ENCODE measurements at regions not wholly inside any gene's neighbourhood (a gene's known extent, or its start where the extent isn't known, plus 50 kb on each side); places are given as distances from the start of the nearest gene placed in this dataset.
A peak's percentile ranks its signal among the peaks of the same experiment; 100 is the strongest.
"Not testable (repeated sequence)": the region's sequence is repeated elsewhere in the genome, so short reads cannot be mapped to it uniquely, and the experiment has no call there.

- no CpG with 5 or more reads among the region's 3 CpGs for WGBS (ENCODE audit: insufficient coverage)
- no peaks in the 10 kb centered on the region for H3K36me3 ChIP-seq (ENCODE audit: control insufficient read depth, insufficient read depth, low read length)
These were observed 688.8 kb downstream of the MTRR start for GRCh38 chr5:8557728-8558127.

GRCh38 chr5:8560776-8561175, 691.8 kb downstream of the MTRR start:
- peak overlapping the region; percentile 31 for H3K27ac ChIP-seq (ENCODE audit: low read length)
- no peak overlapping the region for H3K4me3 ChIP-seq (ENCODE audit: low read length)
- H3K36me3 ChIP-seq (ENCODE audit: control insufficient read depth, insufficient read depth, low read length) = no peaks in the 10 kb centered on the region
- H3K27me3 ChIP-seq (ENCODE audit: control insufficient read depth, insufficient read depth, low read length) = no peaks in the 10 kb centered on the region
- peak; percentile 83 for DNase-seq
- WGBS (ENCODE audit: insufficient coverage) = no CpG with 5 or more reads among the region's 2 CpGs
- H3K4me1 ChIP-seq (ENCODE audit: control insufficient read depth, insufficient read depth, low read length) = peaks cover 3% of the 10 kb centered on the region
- H3K9me3 ChIP-seq (replicated peaks; ENCODE audit: control insufficient read depth, low read depth, low read length) = peaks cover 2% of the 10 kb centered on the region

More at GRCh38 chr5:8557728-8558127, 688.8 kb downstream of the MTRR start:
- Histone ChIP-seq H3K27me3 (ENCODE audit: control insufficient read depth, insufficient read depth, low read length) (no peaks in the 10 kb centered on the region), H3K4me1 (ENCODE audit: control insufficient read depth, insufficient read depth, low read length) (peaks cover 3% of the 10 kb centered on the region), H3K4me3 (ENCODE audit: low read length) (no peak overlapping the region), H3K9me3 (replicated peaks; ENCODE audit: control insufficient read depth, low read depth, low read length) (peaks cover 17% of the 10 kb centered on the region), H3K27ac (ENCODE audit: low read length) (no peak overlapping the region)
- DNase-seq = no peak

- peak; percentile 94 for DNase-seq
- Histone ChIP-seq H3K9me3 (replicated peaks; ENCODE audit: control insufficient read depth, low read depth, low read length) (no peaks in the 10 kb centered on the region), H3K36me3 (ENCODE audit: control insufficient read depth, insufficient read depth, low read length) (no peaks in the 10 kb centered on the region), H3K27ac (ENCODE audit: low read length) (no peak overlapping the region), H3K4me3 (ENCODE audit: low read length) (no peak overlapping the region), H3K27me3 (ENCODE audit: control insufficient read depth, insufficient read depth, low read length) (no peaks in the 10 kb centered on the region), H3K4me1 (ENCODE audit: control insufficient read depth, insufficient read depth, low read length) (peaks cover 3% of the 10 kb centered on the region)
- no CpG with 5 or more reads among the region's 3 CpGs for WGBS (ENCODE audit: insufficient coverage)
These were observed 692.4 kb downstream of the MTRR start for GRCh38 chr5:8561224-8561840.

- DNase-seq = peak; percentile 62
- Histone ChIP-seq H3K4me1 (ENCODE audit: control insufficient read depth, insufficient read depth, low read length) (peaks cover 3% of the 10 kb centered on the region), H3K27ac (ENCODE audit: low read length) (peak overlapping the region; percentile 15), H3K9me3 (replicated peaks; ENCODE audit: control insufficient read depth, low read depth, low read length) (no peaks in the 10 kb centered on the region), H3K4me3 (ENCODE audit: low read length) (no peak overlapping the region), H3K36me3 (ENCODE audit: control insufficient read depth, insufficient read depth, low read length) (no peaks in the 10 kb centered on the region), H3K27me3 (ENCODE audit: control insufficient read depth, insufficient read depth, low read length) (no peaks in the 10 kb centered on the region)
These were observed 692.9 kb downstream of the MTRR start for GRCh38 chr5:8561854-8562253.

GRCh38 chr5:8563540-8563939, 694.6 kb downstream of the MTRR start:
- not testable (repeated sequence) for H3K9me3 ChIP-seq (replicated peaks; ENCODE audit: control insufficient read depth, low read depth, low read length); H3K27ac ChIP-seq (ENCODE audit: low read length); DNase-seq; H3K36me3 ChIP-seq (ENCODE audit: control insufficient read depth, insufficient read depth, low read length); H3K4me1 ChIP-seq (ENCODE audit: control insufficient read depth, insufficient read depth, low read length); H3K4me3 ChIP-seq (ENCODE audit: low read length); H3K27me3 ChIP-seq (ENCODE audit: control insufficient read depth, insufficient read depth, low read length)
- WGBS (ENCODE audit: insufficient coverage) = 100% methylated on average over 5 of the region's 6 CpGs

- 17% methylated on average over 1 of the region's 6 CpGs for WGBS (ENCODE audit: insufficient coverage)
- no peaks in the 10 kb centered on the region for H3K36me3 ChIP-seq (ENCODE audit: control insufficient read depth, insufficient read depth, low read length)
- no peaks in the 10 kb centered on the region for H3K27me3 ChIP-seq (ENCODE audit: control insufficient read depth, insufficient read depth, low read length)
- no peak overlapping the region for H3K27ac ChIP-seq (ENCODE audit: low read length)
- no peak overlapping the region for H3K4me3 ChIP-seq (ENCODE audit: low read length)
- no peaks in the 10 kb centered on the region for H3K4me1 ChIP-seq (ENCODE audit: control insufficient read depth, insufficient read depth, low read length)
- DNase-seq = no peak
- H3K9me3 ChIP-seq (replicated peaks; ENCODE audit: control insufficient read depth, low read depth, low read length) = no peaks in the 10 kb centered on the region
These were observed 699.9 kb downstream of the MTRR start for GRCh38 chr5:8568858-8569257.

- DNase-seq = no peak
- Histone ChIP-seq H3K27ac (ENCODE audit: low read length) (no peak overlapping the region), H3K27me3 (ENCODE audit: control insufficient read depth, insufficient read depth, low read length) (no peaks in the 10 kb centered on the region), H3K36me3 (ENCODE audit: control insufficient read depth, insufficient read depth, low read length) (no peaks in the 10 kb centered on the region), H3K4me1 (ENCODE audit: control insufficient read depth, insufficient read depth, low read length) (no peaks in the 10 kb centered on the region), H3K4me3 (ENCODE audit: low read length) (no peak overlapping the region), H3K9me3 (replicated peaks; ENCODE audit: control insufficient read depth, low read depth, low read length) (no peaks in the 10 kb centered on the region)
- WGBS (ENCODE audit: insufficient coverage) = no CpG with 5 or more reads among the region's 3 CpGs
These were observed 701.6 kb downstream of the MTRR start for GRCh38 chr5:8570528-8570927.

- DNase-seq = no peak
- H3K4me1 ChIP-seq (ENCODE audit: control insufficient read depth, insufficient read depth, low read length) = no peaks in the 10 kb centered on the region
- H3K36me3 ChIP-seq (ENCODE audit: control insufficient read depth, insufficient read depth, low read length) = no peaks in the 10 kb centered on the region
- no peak overlapping the region for H3K4me3 ChIP-seq (ENCODE audit: low read length)
- no peaks in the 10 kb centered on the region for H3K27me3 ChIP-seq (ENCODE audit: control insufficient read depth, insufficient read depth, low read length)
- 74% methylated on average over 4 of the region's 10 CpGs for WGBS (ENCODE audit: insufficient coverage)
- no peaks in the 10 kb centered on the region for H3K9me3 ChIP-seq (replicated peaks; ENCODE audit: control insufficient read depth, low read depth, low read length)
- no peak overlapping the region for H3K27ac ChIP-seq (ENCODE audit: low read length)
These were observed 707.2 kb downstream of the MTRR start for GRCh38 chr5:8576178-8576577.

GRCh38 chr5:8577792-8578191, 708.8 kb downstream of the MTRR start:
- no peak for DNase-seq
- H3K4me3 ChIP-seq (ENCODE audit: low read length) = no peak overlapping the region
- H3K9me3 ChIP-seq (replicated peaks; ENCODE audit: control insufficient read depth, low read depth, low read length) = no peaks in the 10 kb centered on the region
- H3K36me3 ChIP-seq (ENCODE audit: control insufficient read depth, insufficient read depth, low read length) = no peaks in the 10 kb centered on the region
- no peak overlapping the region for H3K27ac ChIP-seq (ENCODE audit: low read length)
- 71% methylated on average over 2 of the region's 3 CpGs for WGBS (ENCODE audit: insufficient coverage)
- no peaks in the 10 kb centered on the region for H3K27me3 ChIP-seq (ENCODE audit: control insufficient read depth, insufficient read depth, low read length)
- no peaks in the 10 kb centered on the region for H3K4me1 ChIP-seq (ENCODE audit: control insufficient read depth, insufficient read depth, low read length)

GRCh38 chr5:8580298-8580697, 711.4 kb downstream of the MTRR start:
- Histone ChIP-seq H3K27me3 (ENCODE audit: control insufficient read depth, insufficient read depth, low read length) (no peaks in the 10 kb centered on the region), H3K4me1 (ENCODE audit: control insufficient read depth, insufficient read depth, low read length) (no peaks in the 10 kb centered on the region), H3K27ac (ENCODE audit: low read length) (no peak overlapping the region), H3K36me3 (ENCODE audit: control insufficient read depth, insufficient read depth, low read length) (no peaks in the 10 kb centered on the region), H3K4me3 (ENCODE audit: low read length) (no peak overlapping the region), H3K9me3 (replicated peaks; ENCODE audit: control insufficient read depth, low read depth, low read length) (no peaks in the 10 kb centered on the region)
- 56% methylated on average over 2 of the region's 4 CpGs for WGBS (ENCODE audit: insufficient coverage)
- no peak for DNase-seq

GRCh38 chr5:8581047-8581446, 712.1 kb downstream of the MTRR start:
- WGBS (ENCODE audit: insufficient coverage) = 94% methylated on average over 2 of the region's 2 CpGs
- H3K27me3 ChIP-seq (ENCODE audit: control insufficient read depth, insufficient read depth, low read length) = no peaks in the 10 kb centered on the region
- H3K9me3 ChIP-seq (replicated peaks; ENCODE audit: control insufficient read depth, low read depth, low read length) = no peaks in the 10 kb centered on the region
- no peak for DNase-seq
- H3K27ac ChIP-seq (ENCODE audit: low read length) = no peak overlapping the region
- H3K4me1 ChIP-seq (ENCODE audit: control insufficient read depth, insufficient read depth, low read length) = no peaks in the 10 kb centered on the region
- no peaks in the 10 kb centered on the region for H3K36me3 ChIP-seq (ENCODE audit: control insufficient read depth, insufficient read depth, low read length)
- no peak overlapping the region for H3K4me3 ChIP-seq (ENCODE audit: low read length)

Data from muscle of leg (tissue), 3 donors.